ENCODE measurements at regions not wholly inside any gene's neighbourhood (a gene's known extent, or its start where the extent isn't known, plus 50 kb on each side); places are given as distances from the start of the nearest gene placed in this dataset.

DNA sequence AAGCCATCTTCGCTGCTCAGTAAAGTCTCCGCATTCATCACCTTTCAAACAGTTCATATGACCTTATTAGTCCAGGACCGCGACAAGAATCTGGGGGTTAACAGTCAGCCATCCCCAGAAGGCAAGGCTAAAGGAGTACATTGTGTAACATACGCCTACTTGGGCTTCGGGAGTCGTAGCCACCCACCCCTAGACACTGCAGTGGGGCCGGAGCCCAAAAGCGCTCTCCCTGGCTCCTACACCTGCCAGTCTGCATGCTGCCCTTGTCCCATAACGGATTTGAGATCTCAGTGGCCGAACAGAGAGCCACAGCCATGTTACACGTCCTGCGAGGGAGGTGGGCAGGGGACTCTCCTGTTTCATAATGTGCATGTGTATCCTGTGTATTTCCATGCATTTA is 1405.5 kb downstream of the GRIK2 start:
- Histone ChIP-seq H3K36me3 (ENCODE audit: control insufficient read depth in 2 of 2, extremely low read depth in 1 of 2, insufficient read depth in 2 of 2, low read length in 2 of 2) (no peaks in the 10 kb centered on the region), H4K20me1 (replicated peaks; ENCODE audit: control insufficient read depth, extremely low read depth, insufficient read depth, low read length) (no peaks in the 10 kb centered on the region), H3K4me2 (ENCODE audit: insufficient read depth, low read length) (no peak overlapping the region), H3K9me3 (replicated peaks; ENCODE audit: control insufficient read depth, insufficient read depth, low read length) (no peaks in the 10 kb centered on the region), H2AFZ (ENCODE audit: low read depth, low read length) (no peak overlapping the region), H3K9ac (replicated peaks; ENCODE audit: extremely low read depth, insufficient read depth, low read length) (no peak overlapping the region), H3K79me2 (ENCODE audit: control insufficient read depth, insufficient read depth, low read length) (no peaks in the 10 kb centered on the region), H3K27ac (ENCODE audit: insufficient read depth, low read depth, low read length) (no peak overlapping the region), H3K4me1 (ENCODE audit: control insufficient read depth, extremely low read depth, insufficient read depth, low read length) (no peaks in the 10 kb centered on the region), H3K9me1 (replicated peaks; ENCODE audit: control insufficient read depth, extremely low read depth, insufficient read depth, low read length) (no peaks in the 10 kb centered on the region), H3K4me3 (replicated peaks in 1 of 3; ENCODE audit: insufficient read depth in 1 of 3, low read depth in 1 of 3, low read length in 3 of 3) (no peak overlapping the region), H3K27me3 (ENCODE audit: control insufficient read depth in 2 of 2, insufficient read depth in 2 of 2, low read length in 2 of 2) (no peaks in the 10 kb centered on the region)
- FAIRE-seq (no peak), DNase-seq (ENCODE audit: low read depth, low spot score) (no peak)
- POLR2A ChIA-PET, result no interaction called here
- intact Hi-C loops (cut with micrococcal nuclease), result no loop called here
- CTCF ChIA-PET, result no interaction called here
- dilution Hi-C loops (cut with MboI; ENCODE audit: extremely low pct_ligation_motif_present, low sequenced_read_pairs), result no loop called here
- TF ChIP-seq, protein P1, sequence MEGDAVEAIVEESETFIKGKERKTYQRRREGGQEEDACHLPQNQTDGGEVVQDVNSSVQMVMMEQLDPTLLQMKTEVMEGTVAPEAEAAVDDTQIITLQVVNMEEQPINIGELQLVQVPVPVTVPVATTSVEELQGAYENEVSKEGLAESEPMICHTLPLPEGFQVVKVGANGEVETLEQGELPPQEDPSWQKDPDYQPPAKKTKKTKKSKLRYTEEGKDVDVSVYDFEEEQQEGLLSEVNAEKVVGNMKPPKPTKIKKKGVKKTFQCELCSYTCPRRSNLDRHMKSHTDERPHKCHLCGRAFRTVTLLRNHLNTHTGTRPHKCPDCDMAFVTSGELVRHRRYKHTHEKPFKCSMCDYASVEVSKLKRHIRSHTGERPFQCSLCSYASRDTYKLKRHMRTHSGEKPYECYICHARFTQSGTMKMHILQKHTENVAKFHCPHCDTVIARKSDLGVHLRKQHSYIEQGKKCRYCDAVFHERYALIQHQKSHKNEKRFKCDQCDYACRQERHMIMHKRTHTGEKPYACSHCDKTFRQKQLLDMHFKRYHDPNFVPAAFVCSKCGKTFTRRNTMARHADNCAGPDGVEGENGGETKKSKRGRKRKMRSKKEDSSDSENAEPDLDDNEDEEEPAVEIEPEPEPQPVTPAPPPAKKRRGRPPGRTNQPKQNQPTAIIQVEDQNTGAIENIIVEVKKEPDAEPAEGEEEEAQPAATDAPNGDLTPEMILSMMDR (IDR thresholded peaks at IDR 0.05; ENCODE audit: extremely low read depth in 1 of 2, insufficient read depth in 1 of 2, low read depth in 1 of 2, low read length in 2 of 2), result no peak
- no peak for TF ChIP-seq MYC (IDR thresholded peaks at IDR 0.05; ENCODE audit: low read depth, low read length)
- TF ChIP-seq GATA2 (IDR thresholded peaks at IDR 0.05; ENCODE audit: insufficient read depth, insufficient read length, low read depth, low read length), result no peak
- no peak for TF ChIP-seq JUN (IDR thresholded peaks at IDR 0.05; ENCODE audit: borderline replicate concordance, insufficient read depth, insufficient read length, low read depth)
- no peak for TF ChIP-seq EZH2 (IDR thresholded peaks at IDR 0.05; ENCODE audit: borderline replicate concordance, low read depth, low read length, severe bottlenecking)
- TF ChIP-seq POLR2AphosphoS5 (IDR thresholded peaks at IDR 0.05; ENCODE audit: insufficient read depth, low read depth, low read length), result no peak
- no peak for TF ChIP-seq FOS (IDR thresholded peaks at IDR 0.05; ENCODE audit: borderline replicate concordance, insufficient read depth, low read length)
- no peak for TF ChIP-seq POLR2A (IDR thresholded peaks at IDR 0.05; ENCODE audit: low read depth, low read length)
- TF ChIP-seq, protein P2, sequence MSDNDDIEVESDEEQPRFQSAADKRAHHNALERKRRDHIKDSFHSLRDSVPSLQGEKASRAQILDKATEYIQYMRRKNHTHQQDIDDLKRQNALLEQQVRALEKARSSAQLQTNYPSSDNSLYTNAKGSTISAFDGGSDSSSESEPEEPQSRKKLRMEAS (IDR thresholded peaks at IDR 0.05; ENCODE audit: insufficient read depth, insufficient read length), result no peak
- BruUV-seq (replicated peaks), result no TSS peak

Measured in endothelial cell of umbilical vein (primary cell).